NCI-H524 (cell line): ENCODE measurements at regions not wholly inside any gene's neighbourhood (a gene's known extent, or its start where the extent isn't known, plus 50 kb on each side); places are given as distances from the start of the nearest gene placed in this dataset.
A peak's percentile ranks its signal among the peaks of the same experiment; 100 is the strongest.
"Not testable (repeated sequence)": the region's sequence is repeated elsewhere in the genome, so short reads cannot be mapped to it uniquely, and the experiment has no call there.

Experiments used
- DNase-seq, 2 experiments: peaks; one replicate each; lab custom pipeline; 2025; lab: John Stamatoyannopoulos, UW

- DNase-seq, result no peak
Measured at GRCh38 chr2:132272713-132273112, 111.0 kb upstream of the ANKRD30BL start.

GRCh38 chr2:132273585-132273984, 111.8 kb upstream of the ANKRD30BL start:
- not testable (repeated sequence) for DNase-seq

GRCh38 chr2:132274000-132274399, 112.2 kb upstream of the ANKRD30BL start:
- DNase-seq, result no peak

- DNase-seq, result no peak
Measured at GRCh38 chr2:132275396-132275795, 113.6 kb upstream of the ANKRD30BL start.

GRCh38 chr2:132276571-132276981, 114.8 kb upstream of the ANKRD30BL start:
- no peak for DNase-seq

GRCh38 chr2:132278267-132278666, 116.5 kb upstream of the ANKRD30BL start:
- DNase-seq, result no peak

GRCh38 chr2:132279344-132279743, 117.6 kb upstream of the ANKRD30BL start:
- DNase-seq, result no peak

- no peak for DNase-seq
Measured at GRCh38 chr2:132279930-132280615, 118.3 kb upstream of the ANKRD30BL start.

GRCh38 chr2:132280912-132281311, 119.2 kb upstream of the ANKRD30BL start:
- DNase-seq, result no peak

GRCh38 chr2:132282104-132282503, 120.4 kb upstream of the ANKRD30BL start:
- DNase-seq, result not testable (repeated sequence)

GRCh38 chr2:132282911-132283310, 121.2 kb upstream of the ANKRD30BL start:
- DNase-seq, result no peak

GRCh38 chr2:132286289-132286911, 124.6 kb upstream of the ANKRD30BL start:
- not testable (repeated sequence) for DNase-seq

GRCh38 chr2:132287910-132288309, 126.2 kb upstream of the ANKRD30BL start:
- DNase-seq, result not testable (repeated sequence)

GRCh38 chr2:132289138-132289537, 127.4 kb upstream of the ANKRD30BL start:
- DNase-seq, result not testable (repeated sequence)

GRCh38 chr2:132289812-132290211, 126.8 kb upstream of the GPR39 start:
- DNase-seq, result not testable (repeated sequence)

- DNase-seq, result not testable (repeated sequence)
Measured at GRCh38 chr2:132300592-132301378, 115.8 kb upstream of the GPR39 start.

GRCh38 chr2:132304661-132305380, 111.8 kb upstream of the GPR39 start:
- peak; percentile 67 to 86 for DNase-seq

- peak in 1 of 2 experiments; percentile 24 for DNase-seq
Measured at GRCh38 chr2:132307613-132308198, 108.9 kb upstream of the GPR39 start.

- not testable (repeated sequence) for DNase-seq
Measured at GRCh38 chr2:132309203-132309602, 107.4 kb upstream of the GPR39 start.

- DNase-seq, result not testable (repeated sequence)
Measured at GRCh38 chr2:132315546-132315945, 101.1 kb upstream of the GPR39 start.

- not testable (repeated sequence) for DNase-seq
Measured at GRCh38 chr2:132317026-132317680, 99.5 kb upstream of the GPR39 start.
